ENCODE measurements at regions not wholly inside any gene's neighbourhood (a gene's known extent, or its start where the extent isn't known, plus 50 kb on each side); places are given as distances from the start of the nearest gene placed in this dataset.
"Not testable (repeated sequence)": the region's sequence is repeated elsewhere in the genome, so short reads cannot be mapped to it uniquely, and the experiment has no call there.

DNA sequence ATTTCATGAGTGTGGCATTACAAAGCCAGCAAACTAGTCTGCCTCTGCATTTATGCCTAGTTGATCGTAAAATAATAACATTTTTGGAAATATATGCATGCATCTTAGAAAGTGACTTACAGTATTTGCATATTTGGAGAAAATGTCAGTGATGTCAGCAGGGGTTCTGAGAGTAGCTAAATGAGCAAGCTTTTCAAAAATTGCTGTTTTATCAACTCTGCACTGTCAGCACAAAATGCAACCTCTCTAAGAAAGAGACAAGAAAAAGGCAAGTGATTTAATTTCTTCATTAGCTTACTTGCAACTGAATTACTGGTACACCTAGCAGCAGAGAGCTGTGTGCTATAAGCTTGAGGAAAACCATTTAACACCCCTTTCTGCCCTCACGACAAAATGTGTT lies 632.5 kb upstream of the MMS22L start:
- no peak for DNase-seq (ENCODE audit: low read depth)

DNA sequence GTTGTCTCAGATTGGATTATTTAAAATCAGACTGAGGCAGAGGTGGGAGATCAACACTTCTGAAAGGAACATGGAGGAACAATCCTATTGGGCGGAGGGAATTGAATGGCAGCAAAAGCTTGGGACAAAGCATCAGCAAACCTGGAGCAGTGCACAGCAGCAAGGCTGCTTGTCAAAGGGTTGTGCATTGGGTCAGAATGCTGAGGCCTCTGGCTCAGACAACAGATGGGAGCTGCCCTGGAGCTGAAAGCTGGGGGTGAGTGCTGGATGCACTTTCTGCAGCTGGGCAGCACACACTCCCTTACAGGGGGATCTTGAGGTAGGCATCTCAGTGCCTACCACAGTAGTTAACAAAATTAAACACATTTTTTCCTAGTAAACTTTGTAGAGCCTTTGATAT lies 634.4 kb upstream of the MMS22L start:
- no peak for DNase-seq (ENCODE audit: low read depth)

DNA sequence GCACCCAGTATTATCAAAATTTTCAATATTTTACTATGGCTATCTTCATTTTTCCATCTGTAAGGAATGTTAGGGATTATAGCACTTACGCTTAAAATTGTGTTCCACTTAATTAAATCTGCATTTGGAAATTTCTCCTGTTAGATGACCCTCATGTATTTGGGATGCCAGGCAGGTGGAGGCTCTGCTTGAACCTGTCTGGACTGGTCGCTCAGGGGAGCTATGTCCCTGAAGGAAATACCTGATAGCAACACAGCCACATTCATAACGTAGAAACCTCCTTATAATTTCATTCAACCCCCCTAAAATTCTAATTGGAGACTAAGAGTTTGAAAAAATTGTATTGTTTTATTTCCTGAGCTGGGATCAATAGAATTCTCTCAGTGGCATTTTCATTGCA lies 636.0 kb upstream of the MMS22L start:
- DNase-seq (ENCODE audit: low read depth): no peak

DNA sequence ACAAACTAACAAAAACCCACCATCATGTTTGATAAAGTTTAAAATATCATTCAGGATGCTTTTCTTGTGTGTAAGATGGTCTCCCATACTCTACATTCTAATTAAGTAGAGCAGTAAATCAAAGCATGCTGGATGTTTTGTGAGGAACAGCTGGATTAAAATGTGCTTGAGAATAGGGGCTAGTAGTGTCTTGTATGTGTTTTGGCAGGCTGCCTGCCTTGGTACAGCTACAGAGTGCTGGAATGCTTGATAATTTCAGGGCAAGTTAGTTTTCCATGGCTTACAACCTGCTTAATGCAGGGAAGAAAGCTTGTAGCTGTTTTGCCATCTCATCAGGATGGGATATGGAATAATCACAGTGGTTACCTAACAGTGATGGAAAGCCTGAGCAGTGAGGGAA lies 636.6 kb upstream of the MMS22L start:
- no peak for DNase-seq (ENCODE audit: low read depth)

DNA sequence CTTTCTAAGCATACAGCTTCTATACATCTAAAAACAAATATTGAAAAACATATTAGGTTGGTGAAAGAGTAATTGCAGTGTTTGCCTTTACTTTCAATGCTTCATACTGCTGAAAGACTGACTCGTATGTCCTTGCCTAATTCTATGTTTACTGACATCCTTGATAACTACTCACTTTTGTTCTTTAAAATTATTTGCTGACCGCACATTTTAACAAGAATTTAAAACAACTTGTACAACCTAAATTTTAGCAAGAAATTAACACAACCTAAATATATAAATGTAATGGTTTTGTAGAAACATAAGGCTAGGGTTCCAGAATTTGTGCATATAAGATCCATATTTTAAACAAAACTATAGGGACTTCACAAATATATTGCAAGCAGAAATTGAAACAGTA lies 640.2 kb upstream of the MMS22L start:
- DNase-seq (ENCODE audit: low read depth): no peak

DNA sequence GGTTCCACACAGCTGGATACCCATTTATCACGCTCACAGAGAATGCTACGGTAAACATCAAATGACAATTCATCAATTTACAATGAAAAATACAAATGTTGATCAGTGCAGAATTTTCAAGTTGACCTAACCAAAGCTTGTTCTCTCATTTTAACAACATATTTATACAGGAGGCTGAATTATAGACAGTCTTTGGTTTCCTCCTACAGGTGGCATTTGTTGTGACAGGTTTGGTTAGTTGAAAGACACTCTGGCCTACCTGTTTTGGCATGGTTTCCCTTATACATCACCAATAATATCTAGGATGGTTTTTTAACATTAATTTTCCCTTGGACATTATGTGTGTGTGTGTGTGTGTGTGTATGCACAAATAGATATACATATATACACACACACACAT lies 642.5 kb upstream of the MMS22L start:
- DNase-seq (ENCODE audit: low read depth): no peak

DNA sequence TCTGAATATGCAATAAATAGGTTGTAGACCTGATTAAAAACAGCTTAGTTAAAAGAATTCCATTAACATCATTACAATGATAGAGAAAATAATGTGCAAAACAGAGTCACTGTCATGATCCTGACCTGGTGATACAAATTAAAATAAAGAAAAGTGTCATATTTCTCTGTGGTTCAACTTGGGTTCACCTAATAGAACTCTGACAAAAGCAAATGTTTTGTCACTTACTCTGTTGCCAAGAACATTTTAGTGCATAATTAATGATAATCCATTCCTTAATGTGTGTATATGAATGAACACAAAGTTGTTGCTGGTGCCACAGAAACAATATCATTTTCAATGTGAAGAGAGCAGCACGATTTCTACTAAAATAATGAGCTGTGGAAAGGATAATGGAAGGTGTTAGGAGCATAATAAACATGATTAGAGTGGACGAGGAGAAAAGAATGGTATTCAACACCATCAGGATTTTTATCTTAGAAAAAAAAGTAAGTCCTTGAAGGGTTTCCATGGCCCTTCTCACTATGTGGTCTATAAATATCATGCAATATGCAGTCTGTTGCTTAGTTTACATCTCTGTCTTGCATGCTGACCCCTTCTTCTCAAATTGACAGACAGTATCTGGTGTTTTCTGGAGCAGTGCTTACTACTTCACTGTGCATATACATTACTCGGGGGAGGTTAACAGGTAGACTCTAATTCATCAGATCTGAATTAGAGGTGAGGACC lies 656.6 kb upstream of the MMS22L start:
- no peak for DNase-seq (ENCODE audit: low read depth)

DNA sequence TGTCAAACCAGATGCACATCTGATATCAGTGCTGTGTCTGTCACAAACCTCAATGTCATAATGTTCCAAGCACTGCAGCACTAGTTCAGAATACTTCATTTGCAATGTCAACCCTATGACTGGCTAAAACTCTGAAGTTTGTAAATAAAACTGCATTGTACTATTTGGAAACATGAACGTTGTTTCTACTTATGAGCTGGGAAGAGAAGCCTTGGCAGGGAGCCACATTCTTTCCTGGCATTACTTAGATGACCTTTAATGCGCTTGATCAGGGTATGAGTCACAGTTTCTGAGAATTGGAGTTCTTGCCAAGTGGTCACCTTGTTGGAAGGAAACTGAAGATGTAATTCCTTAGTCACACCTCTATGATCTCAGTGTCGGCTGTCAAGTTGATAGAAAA lies 664.8 kb upstream of the MMS22L start:
- no peak for DNase-seq (ENCODE audit: low read depth)

DNA sequence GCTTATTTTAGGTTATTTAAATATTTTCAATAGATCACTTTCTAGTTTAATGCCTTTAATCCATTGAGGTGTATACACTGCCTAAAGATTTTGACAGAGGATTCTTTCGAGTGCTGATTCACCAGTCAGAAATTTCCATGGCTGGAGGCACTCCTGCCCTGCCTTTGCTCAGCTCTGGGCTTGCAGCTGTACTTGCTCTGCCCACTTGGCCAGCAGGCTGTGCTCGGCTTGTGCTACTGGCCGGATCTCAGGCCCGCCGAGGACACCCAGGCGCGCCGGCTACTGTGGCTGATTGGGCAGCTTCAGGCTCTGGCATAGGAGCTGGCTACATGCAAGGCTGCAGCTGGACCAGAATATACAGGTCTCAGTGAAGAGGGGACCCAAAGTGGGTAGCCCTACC lies 675.1 kb upstream of the MMS22L start:
- no peak for DNase-seq (ENCODE audit: low read depth)

DNA sequence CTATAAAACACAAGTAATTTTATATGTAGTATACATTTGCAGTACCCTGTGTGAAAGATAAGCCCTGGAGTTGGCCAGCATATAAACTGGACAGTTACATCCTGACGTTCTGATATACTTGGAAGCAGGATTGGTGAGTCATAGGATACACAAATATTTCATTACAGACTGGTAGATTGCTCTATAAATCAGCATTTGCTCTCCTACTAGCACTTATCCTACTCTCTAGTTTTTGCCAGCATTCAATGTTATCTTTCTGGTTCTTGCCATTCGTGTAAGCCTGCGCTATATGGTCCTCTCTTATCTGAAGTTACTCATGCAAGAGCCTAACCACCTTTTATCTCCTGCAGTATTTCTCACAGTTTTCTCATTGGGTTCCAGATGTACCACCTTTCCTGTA lies 680.2 kb upstream of the MMS22L start:
- DNase-seq (ENCODE audit: low read depth): no peak

DNA sequence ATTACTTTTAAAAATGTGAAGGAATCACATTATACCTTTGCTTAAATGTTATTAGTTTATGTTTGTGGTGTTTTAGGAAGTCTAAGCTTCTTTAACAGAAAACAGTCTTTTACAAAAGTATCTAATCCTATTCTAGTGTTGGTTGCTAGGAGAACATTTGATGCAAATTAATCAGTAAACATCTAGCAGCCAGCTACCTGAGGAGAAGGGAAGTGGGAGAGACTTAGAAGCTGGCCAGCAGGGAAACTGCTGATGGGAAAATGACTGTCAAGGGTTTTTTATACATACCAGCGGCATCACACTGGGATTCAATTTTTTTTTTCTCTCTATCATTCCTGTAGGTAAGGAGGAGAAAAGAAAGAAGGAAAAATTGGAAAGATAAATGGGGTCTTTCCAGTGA lies 686.0 kb upstream of the MMS22L start:
- no peak for DNase-seq (ENCODE audit: low read depth)

DNA sequence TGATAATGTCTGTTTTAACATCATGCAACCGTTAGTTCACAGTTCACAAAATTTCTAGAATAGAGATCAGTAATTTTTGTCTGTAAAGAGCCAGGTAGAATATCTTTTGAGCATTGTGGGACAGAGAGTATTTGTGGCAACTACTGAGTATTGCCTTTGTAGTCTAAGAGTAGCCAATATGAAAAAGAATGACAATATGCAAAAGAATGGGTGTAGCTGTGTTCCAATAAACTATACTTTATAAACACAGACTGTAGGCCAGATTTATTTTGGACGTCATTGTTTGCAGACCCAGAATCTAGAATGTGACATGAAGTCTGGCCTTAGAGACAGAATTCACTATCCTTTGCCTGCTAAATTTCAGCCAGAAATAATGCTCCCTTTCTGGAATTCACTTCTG lies 694.1 kb upstream of the MMS22L start:
- no peak for DNase-seq (ENCODE audit: low read depth)

DNA sequence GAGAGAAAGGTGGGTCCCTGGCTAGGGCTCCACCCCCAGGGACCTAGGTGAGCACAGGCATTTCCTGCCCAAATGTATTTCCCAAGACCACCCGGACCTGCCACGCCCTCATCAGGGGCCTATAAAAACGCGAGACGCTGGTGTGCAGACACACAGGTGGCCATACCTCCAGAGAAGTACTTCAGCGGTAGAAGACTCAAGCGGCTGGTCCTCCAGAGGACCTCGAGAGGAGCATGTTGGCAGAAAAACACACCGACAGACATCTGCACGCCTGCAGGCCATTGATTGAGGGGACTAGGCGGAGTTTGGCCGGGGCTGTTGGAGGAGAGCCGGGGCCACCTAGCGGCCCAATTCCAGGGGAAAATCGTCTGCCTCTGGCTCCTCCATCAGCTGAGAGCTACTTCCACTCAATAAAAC lies 695.8 kb upstream of the MMS22L start:
- DNase-seq (ENCODE audit: low read depth): no peak

DNA sequence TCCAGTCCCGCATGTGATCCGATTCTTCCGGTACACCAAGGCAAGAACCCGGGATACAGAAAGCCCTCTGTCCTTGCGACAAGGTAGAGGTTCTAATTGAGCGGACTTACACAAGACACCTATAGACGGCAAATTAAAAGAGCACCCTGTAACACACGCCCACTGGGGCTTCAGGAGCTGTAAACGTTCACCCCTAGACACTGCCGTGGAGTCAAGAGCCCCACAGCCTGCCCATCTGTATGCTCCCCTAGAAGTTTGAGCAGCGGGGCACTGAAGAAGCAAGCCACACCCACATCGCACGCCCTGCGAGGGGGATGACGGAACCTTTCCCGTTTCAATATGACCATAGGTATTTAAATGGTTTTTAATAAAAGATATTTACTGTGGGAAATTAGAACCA lies 696.3 kb upstream of the MMS22L start:
- DNase-seq (ENCODE audit: low read depth): not testable (repeated sequence)

DNA sequence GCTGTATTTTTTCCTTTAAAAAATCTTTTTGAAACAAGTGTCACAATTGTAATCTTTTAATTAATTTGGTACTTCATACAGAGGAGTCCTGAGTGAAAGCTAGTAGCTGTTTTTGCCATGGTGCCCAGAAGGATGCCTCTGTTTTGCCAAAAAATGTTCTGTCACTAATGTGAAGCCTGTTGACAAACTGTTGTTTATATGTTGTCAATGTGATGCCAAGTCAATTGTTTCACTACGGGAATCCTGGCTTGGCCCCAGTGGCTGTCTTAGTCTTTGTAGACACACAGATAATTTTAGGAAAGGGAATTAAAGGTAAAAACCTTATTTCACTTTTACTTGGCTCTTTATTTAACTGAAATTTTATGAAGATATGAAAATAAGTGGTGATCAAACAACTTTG lies 706.4 kb upstream of the MMS22L start:
- no peak for DNase-seq (ENCODE audit: low read depth)

DNA sequence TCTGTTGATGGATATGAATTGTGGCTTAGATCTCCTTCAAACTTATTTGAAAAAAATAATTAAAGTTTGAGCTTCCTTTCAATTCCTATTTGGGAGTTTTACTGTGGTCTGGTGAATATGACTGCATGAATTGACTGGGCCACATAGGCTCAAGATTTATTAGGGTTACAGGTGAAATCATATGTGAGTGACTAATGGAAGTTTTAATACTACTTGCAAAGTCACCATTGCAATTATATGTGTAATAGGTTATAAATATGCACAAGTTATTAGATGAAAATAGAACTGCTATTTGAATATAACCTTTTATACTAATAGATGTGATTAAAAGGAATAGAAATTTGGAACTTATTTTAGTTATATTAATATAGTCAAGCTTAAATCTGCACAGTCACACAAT lies 712.1 kb upstream of the MMS22L start:
- no peak for DNase-seq (ENCODE audit: low read depth)

DNA sequence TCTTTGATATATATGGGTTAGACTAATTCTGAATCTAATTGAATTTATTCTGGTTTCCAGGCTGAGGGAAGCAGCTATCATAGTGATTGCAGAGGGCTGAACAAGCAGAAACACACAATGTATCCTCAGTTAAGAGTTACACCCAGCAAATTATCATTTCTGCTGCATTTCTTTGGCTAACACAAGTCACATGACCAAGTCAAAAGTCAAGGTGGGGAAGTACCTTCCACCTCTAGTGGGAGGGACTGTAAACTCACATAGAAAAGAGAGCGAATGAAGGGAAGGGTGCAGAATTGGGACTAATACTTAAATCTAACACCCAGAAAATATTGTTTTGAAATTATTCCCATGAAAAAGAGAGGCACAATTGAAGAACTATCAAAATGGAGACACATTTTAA lies 719.7 kb upstream of the MMS22L start:
- DNase-seq (ENCODE audit: low read depth): no peak

DNA sequence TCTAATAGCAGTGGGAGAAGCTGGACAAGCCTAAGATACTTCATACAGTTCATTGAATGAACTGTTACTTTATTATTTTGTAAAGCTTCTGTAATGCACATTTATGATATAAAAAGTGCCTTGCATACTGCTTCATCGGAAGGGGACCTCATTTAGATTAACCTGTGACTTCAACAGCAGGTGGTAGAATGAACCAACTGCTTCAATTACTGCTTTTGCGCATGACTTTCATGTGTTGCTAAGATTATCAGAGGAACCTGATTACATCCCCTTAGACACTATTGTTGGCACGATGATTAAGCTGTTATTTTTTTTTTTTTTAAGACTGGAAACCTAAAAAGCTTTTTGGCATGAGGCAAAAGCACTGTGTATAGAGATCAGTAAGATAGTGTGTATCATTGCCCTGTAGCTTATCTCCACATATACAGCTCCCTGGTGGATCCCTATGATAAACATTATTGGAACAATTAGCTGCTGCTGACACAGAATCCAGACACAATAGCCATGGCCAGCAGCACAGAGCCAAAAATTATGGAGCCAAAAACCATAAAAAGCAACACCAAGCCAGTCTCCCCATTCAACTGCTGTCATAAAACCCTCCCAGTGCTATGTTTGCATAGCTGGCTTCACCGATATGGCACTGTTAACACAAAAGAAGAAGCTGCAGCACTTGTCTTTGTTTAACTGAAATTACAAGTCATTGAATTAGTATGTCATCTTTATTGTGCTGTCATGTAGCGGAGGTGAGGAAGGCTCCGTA lies 731.6 kb upstream of the MMS22L start:
- no peak for DNase-seq (ENCODE audit: low read depth)

DNA sequence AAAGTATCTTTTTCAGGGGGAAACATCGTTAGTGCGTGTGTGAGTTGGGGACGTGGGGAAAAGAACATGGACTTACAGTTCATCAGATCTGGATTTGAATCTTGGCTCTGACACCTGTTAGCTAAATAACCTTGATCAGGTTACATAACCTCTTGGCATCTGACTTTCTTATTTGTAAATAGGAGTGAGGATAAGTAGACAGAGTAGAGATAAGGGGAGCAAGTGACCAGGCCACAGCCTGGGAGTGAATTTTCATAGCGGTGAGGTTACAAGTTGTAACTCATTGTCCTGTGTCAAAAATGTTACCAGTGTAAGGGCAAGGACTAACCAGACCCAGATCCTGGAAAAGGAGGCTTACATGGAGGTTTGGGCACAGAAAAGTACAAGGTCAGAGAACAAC lies 733.5 kb upstream of the MMS22L start:
- no peak for DNase-seq (ENCODE audit: low read depth)

DNA sequence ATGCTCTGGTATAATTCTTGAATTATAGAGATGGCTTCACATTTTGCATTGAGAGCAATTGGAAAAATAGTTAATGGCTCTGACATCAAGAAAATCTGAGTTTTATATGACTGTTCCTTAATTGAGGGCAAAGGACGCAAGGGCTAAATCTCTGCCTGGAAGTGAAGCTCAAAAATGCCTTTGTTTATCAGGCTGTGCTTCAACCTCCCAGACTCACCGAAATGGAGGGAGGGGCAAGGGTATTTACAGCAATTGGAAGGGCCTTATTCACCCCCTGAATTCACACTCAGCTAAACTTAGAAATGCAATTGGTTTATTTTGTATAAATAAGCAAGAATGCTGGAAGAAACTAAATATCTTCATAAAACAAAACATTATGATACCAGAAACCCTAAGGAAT lies 737.2 kb upstream of the MMS22L start:
- DNase-seq (ENCODE audit: low read depth): no peak

DNA sequence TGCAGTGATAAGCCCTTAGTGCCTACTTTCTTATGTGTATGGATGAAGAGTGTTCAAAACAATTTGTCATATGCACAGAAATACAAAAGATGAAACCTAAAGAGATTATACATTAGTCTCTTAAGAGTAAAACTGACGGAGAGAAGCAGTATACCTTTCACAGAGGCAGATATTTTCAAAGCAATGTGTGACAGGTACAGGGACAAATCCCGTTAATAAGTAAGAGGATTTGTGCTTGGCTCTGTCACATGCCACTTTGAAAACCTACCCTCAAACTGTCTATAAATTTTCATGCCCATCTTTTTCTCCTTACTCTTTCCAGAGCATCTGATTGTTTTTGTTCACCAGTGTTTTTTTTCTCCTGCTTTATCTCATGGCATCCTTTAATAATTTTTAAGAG lies 741.3 kb upstream of the MMS22L start:
- no peak for DNase-seq (ENCODE audit: low read depth)

DNA sequence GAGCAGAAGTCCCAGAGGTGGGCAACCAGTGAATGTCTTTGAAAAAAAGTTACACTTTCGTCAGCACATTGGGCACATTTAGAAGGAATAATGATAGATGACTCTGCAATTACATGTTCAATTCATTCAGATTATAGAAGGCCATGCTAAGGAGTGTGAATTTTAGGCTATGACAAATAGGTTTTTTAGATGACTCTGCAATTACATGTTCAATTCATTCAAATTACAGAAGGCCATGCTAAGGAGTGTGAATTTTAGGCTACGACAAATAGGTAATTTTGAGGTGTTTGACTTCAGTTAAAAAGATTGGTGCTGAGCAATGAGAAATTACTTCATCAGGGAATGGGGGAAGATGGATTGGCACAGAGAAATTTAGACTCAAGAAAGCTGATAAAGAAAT lies 744.9 kb upstream of the MMS22L start:
- no peak for DNase-seq (ENCODE audit: low read depth)

DNA sequence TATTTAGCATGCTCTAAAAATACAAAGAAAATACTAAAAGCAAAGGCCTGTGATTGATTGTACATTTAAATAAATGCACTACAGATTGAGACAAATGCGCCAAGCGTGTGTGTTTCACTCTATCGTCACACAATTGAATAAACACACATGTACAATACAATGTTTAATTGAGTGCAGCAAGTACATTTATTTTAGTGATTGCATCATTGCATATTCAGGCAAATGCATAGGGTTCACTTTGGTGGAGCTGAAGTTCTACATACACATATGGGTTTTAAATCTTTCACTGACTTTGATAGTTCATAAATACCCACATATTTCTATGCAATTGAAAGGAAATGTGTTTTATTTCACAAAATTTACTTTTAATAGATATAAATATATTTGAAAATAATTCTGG lies 750.6 kb upstream of the MMS22L start:
- no peak for DNase-seq (ENCODE audit: low read depth)

DNA sequence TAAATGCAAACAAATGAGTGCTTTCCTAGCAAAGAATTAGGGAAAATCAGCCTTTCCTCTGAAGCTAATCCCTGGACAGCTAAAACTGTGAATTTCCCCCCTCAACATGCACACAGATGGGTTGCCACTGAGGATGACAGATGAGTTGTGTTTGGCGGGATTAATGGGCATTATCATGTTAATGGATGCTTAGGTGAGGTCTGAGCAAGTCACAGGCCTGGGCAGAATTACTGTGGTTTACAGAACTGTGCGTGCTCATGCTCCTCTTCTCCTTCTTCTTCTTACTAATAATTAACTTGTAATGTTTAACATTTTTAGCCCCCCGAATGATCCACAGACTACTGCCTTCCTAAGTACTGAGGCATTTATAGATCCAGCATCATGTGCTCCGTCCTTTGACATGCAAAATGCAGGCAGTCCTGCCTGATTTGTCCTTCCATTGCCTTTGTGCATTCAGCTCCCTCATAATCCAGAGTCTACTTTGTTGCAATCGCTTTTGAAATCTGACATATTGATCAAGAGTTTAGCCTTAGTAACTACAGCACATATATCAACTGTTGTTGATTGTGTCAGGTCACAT lies 753.4 kb upstream of the MMS22L start:
- no peak for DNase-seq (ENCODE audit: low read depth)
